22Rv1 (cell line): ENCODE measurements at regions not wholly inside any gene's neighbourhood (a gene's known extent, or its start where the extent isn't known, plus 50 kb on each side); places are given as distances from the start of the nearest gene placed in this dataset.

Experiments
- H3K27ac ChIP-seq: fragments of 450-650 bp; 2 replicates; pipeline ENCODE4 v1.5.1; 2017
- ZFX ChIP-seq: fragments of 450-650 bp; IDR thresholded peaks from 2 replicates; pipeline ENCODE4 v1.6.1; 2017; ENCODE audit warnings: antibody characterized with exemption, borderline replicate concordance
- TF ChIP-seq, protein P1 (sequence below): fragments of 450-650 bp; IDR thresholded peaks from 2 replicates; pipeline ENCODE4 v1.5.1; 2017; ENCODE audit warnings: mild to moderate bottlenecking

GRCh38 chr10:9789996-9790395 is 1227.7 kb upstream of the CELF2 start:
- TF ChIP-seq, protein P1, sequence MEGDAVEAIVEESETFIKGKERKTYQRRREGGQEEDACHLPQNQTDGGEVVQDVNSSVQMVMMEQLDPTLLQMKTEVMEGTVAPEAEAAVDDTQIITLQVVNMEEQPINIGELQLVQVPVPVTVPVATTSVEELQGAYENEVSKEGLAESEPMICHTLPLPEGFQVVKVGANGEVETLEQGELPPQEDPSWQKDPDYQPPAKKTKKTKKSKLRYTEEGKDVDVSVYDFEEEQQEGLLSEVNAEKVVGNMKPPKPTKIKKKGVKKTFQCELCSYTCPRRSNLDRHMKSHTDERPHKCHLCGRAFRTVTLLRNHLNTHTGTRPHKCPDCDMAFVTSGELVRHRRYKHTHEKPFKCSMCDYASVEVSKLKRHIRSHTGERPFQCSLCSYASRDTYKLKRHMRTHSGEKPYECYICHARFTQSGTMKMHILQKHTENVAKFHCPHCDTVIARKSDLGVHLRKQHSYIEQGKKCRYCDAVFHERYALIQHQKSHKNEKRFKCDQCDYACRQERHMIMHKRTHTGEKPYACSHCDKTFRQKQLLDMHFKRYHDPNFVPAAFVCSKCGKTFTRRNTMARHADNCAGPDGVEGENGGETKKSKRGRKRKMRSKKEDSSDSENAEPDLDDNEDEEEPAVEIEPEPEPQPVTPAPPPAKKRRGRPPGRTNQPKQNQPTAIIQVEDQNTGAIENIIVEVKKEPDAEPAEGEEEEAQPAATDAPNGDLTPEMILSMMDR: no peak
- no peak for TF ChIP-seq ZFX
- no peak overlapping the region for H3K27ac ChIP-seq

- TF ChIP-seq ZFX: no peak
- TF ChIP-seq, protein P1: no peak
- H3K27ac ChIP-seq: no peak overlapping the region
Observed at GRCh38 chr10:9792181-9792580, 1225.5 kb upstream of the CELF2 start.

DNA sequence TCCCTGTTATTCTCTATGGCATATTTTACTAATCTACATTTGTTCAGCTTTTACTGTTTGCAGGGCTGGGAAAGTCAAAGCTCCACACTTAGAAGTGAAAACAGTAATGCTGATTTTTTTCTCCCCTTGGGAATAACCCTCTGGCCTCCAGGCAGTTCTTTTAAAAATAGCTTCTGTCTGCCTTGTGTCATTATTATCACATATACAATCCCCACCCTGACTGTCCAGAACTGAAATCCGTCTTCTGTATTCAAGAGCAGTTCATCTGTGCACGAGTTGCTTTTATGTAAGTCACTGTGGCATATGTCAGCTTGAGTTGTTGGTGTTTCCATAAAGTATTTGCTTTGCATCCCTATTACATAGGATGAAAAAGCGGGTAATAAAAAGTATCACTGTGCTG is 1221.1 kb upstream of the CELF2 start:
- no peak for TF ChIP-seq ZFX
- TF ChIP-seq, protein P1: no peak
- H3K27ac ChIP-seq: no peak overlapping the region

- no peak overlapping the region for H3K27ac ChIP-seq
- TF ChIP-seq, protein P1: no peak
- TF ChIP-seq ZFX: no peak
Observed at GRCh38 chr10:9800011-9800410, 1217.7 kb upstream of the CELF2 start.

DNA sequence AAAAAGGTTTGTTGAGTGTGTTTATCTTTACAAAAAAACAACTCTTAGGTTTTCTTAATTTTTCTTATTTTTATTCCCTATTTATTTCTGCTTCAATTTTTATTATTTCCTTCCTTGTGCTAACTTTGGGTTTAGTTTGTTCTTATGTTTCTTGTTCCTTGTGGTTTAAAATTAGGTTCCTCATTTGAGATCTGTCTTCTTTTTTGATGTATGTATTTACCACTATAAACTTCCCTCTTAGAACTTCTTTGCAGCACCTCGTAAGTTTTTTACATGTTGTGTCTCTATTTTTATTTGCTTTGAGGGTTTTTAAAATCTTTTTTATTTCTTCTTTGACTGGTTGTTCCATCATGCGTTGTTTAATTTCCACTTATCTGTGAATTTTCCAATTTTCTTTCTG is 1217.1 kb upstream of the CELF2 start:
- no peak overlapping the region for H3K27ac ChIP-seq
- TF ChIP-seq, protein P1: no peak

- TF ChIP-seq ZFX: no peak
- TF ChIP-seq, protein P1: no peak
- no peak overlapping the region for H3K27ac ChIP-seq
Observed at GRCh38 chr10:9807846-9808245, 1209.8 kb upstream of the CELF2 start.

DNA sequence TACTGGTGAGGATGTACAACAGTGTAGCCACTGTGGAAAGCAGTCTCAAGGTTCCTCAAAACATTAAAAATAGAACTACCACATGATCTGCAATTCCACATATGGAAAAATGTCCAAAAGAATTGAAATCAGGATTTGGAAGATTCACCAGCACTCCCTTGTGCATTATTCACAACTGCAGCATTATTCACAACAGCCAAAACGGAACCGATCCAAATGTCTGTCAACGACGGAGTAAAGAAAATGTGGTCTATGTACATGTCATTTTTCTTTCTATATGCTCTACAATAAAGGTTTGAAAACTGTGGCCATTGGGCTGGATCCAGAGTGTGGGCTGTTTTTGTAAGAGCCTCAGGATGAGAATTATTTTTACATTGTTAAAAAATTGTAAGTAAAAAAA is 1206.1 kb upstream of the CELF2 start:
- TF ChIP-seq, protein P1: no peak
- no peak for TF ChIP-seq ZFX
- H3K27ac ChIP-seq: no peak overlapping the region
